Keratinocyte (primary cell): ENCODE measurements at regions not wholly inside any gene's neighbourhood (a gene's known extent, or its start where the extent isn't known, plus 50 kb on each side); places are given as distances from the start of the nearest gene placed in this dataset.

Experiments
- DNase-seq: peaks from one replicate; pipeline ENCODE4 v3.0.0-alpha.2; 2011; ENCODE audit warnings: low read depth, missing footprints, low spot score
- FAIRE-seq: peaks from 2 replicates; lab custom pipeline; 2011; peaks lifted over from hg19 to GRCh38; lab: Jason Lieb, UNC
- H2AFZ ChIP-seq: 2 replicates; pipeline ENCODE4 v1.6.0; 2012; ENCODE audit warnings: low read length, control low read depth, inconsistent platforms; ENCODE audit not compliant: control insufficient read depth
- H3K27ac ChIP-seq: 2 replicates; pipeline ENCODE4 v1.5.1; 2011; ENCODE audit warnings: low read length; ENCODE audit not compliant: control insufficient read depth, insufficient read depth
- H3K27me3 ChIP-seq: 3 replicates; pipeline ENCODE4 v1.6.0; 2011; ENCODE audit warnings: low read length; ENCODE audit not compliant: control insufficient read depth, insufficient read depth; ENCODE audit errors: extremely low read depth
- H3K36me3 ChIP-seq, 2 experiments: 2 replicates in 1 of 2; 3 replicates in 1 of 2; pipeline ENCODE4 v1.5.1; 2011; ENCODE audit warnings: low read length in 2 of 2, mild to moderate bottlenecking in 1 of 2; ENCODE audit not compliant: control insufficient read depth in 2 of 2, insufficient read depth in 2 of 2; ENCODE audit errors: extremely low read depth in 1 of 2
- H3K4me1 ChIP-seq: 3 replicates; pipeline ENCODE4 v1.5.1; 2011; ENCODE audit warnings: low read length; ENCODE audit not compliant: control insufficient read depth, insufficient read depth; ENCODE audit errors: extremely low read depth
- H3K4me2 ChIP-seq: 3 replicates; pipeline ENCODE4 v1.6.0; 2011; ENCODE audit warnings: low read depth, low read length; ENCODE audit not compliant: control insufficient read depth, insufficient read depth; ENCODE audit errors: extremely low read depth
- H3K4me3 ChIP-seq, 3 experiments: fragments of 200-600 bp in 1 of 3; sonication (generic) in 1 of 3; 2 replicates in 2 of 3; 3 replicates in 1 of 3; pipeline ENCODE4 v1.5.1; 2011 to 2016; ENCODE audit warnings: low read length in 3 of 3, mild to moderate bottlenecking in 3 of 3, control low read depth in 2 of 3, inconsistent platforms in 1 of 3, low read depth in 1 of 3, mixed read lengths in 1 of 3, mixed run types in 1 of 3, moderate library complexity in 1 of 3; ENCODE audit not compliant: control insufficient read depth in 2 of 3, insufficient read depth in 2 of 3; ENCODE audit errors: extremely low read depth in 1 of 3
- H3K79me2 ChIP-seq: 2 replicates; pipeline ENCODE4 v1.6.0; 2012; ENCODE audit warnings: low read length; ENCODE audit not compliant: control insufficient read depth, insufficient read depth
- H3K9ac ChIP-seq: 3 replicates; pipeline ENCODE4 v1.6.0; 2011; ENCODE audit warnings: low read length; ENCODE audit not compliant: control insufficient read depth, insufficient read depth; ENCODE audit errors: extremely low read depth
- H3K9me1 ChIP-seq: 3 replicates; pipeline ENCODE4 v1.6.0; 2011; ENCODE audit warnings: low read length; ENCODE audit not compliant: control insufficient read depth, insufficient read depth; ENCODE audit errors: extremely low read depth
- H3K9me3 ChIP-seq: 2 replicates; pipeline ENCODE4 v1.5.1; 2012; ENCODE audit warnings: low read depth, low read length; ENCODE audit not compliant: control insufficient read depth
- H4K20me1 ChIP-seq: 3 replicates; pipeline ENCODE4 v1.6.0; 2011; ENCODE audit warnings: low read length; ENCODE audit not compliant: control insufficient read depth, insufficient read depth; ENCODE audit errors: extremely low read depth
- EZH2 ChIP-seq: IDR thresholded peaks from one replicate; pipeline ENCODE4 v1.6.1; 2012; ENCODE audit warnings: inconsistent platforms, mild to moderate bottlenecking, low read length, moderate library complexity
- dilution Hi-C: fragments of 300-500 bp; cut with MboI; formaldehyde crosslinking; loops from one replicate; pipeline ENCODE4 v1.7.0; 2020; ENCODE audit warnings: low sequenced_read_pairs; ENCODE audit not compliant: extremely low pct_ligation_motif_present
- TF ChIP-seq, protein P1 (sequence below), 3 experiments: IDR thresholded peaks in 1 of 3; conservative IDR thresholded peaks in 1 of 3; optimal IDR thresholded peaks in 1 of 3; 2 replicates in 2 of 3; 3 replicates in 1 of 3; pipeline versions ENCODE3 to v1.5.1; 2011; ENCODE audit warnings: low read length in 3 of 3, mild to moderate bottlenecking in 3 of 3, moderate library complexity in 2 of 3, control low read depth in 1 of 3, inconsistent platforms in 1 of 3; ENCODE audit not compliant: insufficient read depth in 2 of 3; ENCODE audit errors: extremely low read depth in 1 of 3

DNA sequence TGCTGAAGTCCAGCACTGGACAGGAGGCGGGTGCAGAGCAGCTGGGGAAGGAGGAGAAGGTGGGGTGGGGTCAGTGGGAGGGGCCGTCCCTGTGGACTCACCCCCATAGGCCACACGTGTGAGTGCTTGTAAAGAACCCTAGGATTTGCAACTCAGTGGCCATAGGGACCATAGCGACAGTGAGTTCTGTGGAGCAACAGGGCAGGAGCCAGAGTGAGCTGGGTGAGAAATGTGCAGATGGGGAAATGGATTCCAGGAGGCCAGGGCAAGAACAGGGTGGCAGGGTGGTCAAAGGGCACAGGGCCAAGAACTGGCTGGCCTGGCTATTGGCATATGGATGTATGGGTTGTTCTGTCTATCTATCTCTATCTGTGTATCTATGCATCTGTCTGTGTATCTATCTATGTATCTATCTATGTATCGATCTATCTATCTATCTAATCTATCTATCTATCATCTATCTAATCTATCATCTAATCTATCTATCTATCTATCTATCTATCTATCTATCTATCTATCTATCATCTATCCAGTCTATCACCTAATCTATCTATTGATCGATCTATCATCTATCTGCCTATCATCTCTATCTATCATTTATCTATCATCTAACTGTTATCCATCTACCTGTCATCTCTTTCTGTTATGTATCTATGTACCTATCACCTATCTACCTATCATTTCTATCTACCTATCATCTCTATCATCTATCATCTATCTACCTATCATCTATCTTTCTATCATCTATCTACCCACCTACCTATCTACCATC is 889.0 kb downstream of the TBC1D22A start:
- no peak overlapping the region for H3K27ac ChIP-seq
- no peaks in the 10 kb centered on the region for H3K27me3 ChIP-seq
- no peak overlapping the region for H3K9ac ChIP-seq
- H3K79me2 ChIP-seq = peaks cover 21% of the 10 kb centered on the region
- H3K4me3 ChIP-seq = no peak overlapping the region
- peaks cover 9% of the 10 kb centered on the region for H3K4me1 ChIP-seq
- FAIRE-seq = no peak
- H2AFZ ChIP-seq = no peak overlapping the region
- H3K9me1 ChIP-seq = no peaks in the 10 kb centered on the region
- peaks cover 4 to 13% of the 10 kb centered on the region in 2 experiments for H3K36me3 ChIP-seq
- H3K9me3 ChIP-seq = peaks cover 3% of the 10 kb centered on the region
- H3K4me2 ChIP-seq = no peak overlapping the region
- TF ChIP-seq, protein P1, sequence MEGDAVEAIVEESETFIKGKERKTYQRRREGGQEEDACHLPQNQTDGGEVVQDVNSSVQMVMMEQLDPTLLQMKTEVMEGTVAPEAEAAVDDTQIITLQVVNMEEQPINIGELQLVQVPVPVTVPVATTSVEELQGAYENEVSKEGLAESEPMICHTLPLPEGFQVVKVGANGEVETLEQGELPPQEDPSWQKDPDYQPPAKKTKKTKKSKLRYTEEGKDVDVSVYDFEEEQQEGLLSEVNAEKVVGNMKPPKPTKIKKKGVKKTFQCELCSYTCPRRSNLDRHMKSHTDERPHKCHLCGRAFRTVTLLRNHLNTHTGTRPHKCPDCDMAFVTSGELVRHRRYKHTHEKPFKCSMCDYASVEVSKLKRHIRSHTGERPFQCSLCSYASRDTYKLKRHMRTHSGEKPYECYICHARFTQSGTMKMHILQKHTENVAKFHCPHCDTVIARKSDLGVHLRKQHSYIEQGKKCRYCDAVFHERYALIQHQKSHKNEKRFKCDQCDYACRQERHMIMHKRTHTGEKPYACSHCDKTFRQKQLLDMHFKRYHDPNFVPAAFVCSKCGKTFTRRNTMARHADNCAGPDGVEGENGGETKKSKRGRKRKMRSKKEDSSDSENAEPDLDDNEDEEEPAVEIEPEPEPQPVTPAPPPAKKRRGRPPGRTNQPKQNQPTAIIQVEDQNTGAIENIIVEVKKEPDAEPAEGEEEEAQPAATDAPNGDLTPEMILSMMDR (optimal IDR thresholded peaks at IDR 0.05 in 1 of 3, IDR thresholded peaks at IDR 0.05 in 1 of 3, conservative IDR thresholded peaks at IDR 0.05 in 1 of 3; ENCODE audit: extremely low read depth in 1 of 3, insufficient read depth in 2 of 3, low read length in 3 of 3) = no peak
- TF ChIP-seq EZH2 = no peak
- no peaks in the 10 kb centered on the region for H4K20me1 ChIP-seq
- no peak for DNase-seq
- dilution Hi-C loops = no loop called here

DNA sequence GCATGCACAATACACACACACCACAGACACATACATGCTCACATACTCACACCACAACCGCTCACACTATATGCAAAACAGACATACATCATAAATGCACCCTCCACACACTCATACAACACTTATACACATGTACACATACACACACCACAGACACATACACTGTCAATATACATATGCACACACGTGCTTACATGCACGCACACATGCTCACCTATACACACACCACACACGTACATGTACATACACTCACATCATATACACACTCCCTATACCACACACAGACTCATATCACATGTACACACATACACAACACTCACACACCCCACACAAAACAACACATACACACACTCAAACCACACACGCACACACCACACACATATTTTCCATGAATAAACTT is 885.3 kb downstream of the TBC1D22A start:
- peaks cover 4 to 11% of the 10 kb centered on the region in 2 experiments for H3K36me3 ChIP-seq
- no peak for TF ChIP-seq EZH2
- TF ChIP-seq, protein P1 (optimal IDR thresholded peaks at IDR 0.05 in 1 of 3, IDR thresholded peaks at IDR 0.05 in 1 of 3, conservative IDR thresholded peaks at IDR 0.05 in 1 of 3; ENCODE audit: extremely low read depth in 1 of 3, insufficient read depth in 2 of 3, low read length in 3 of 3) = no peak
- H4K20me1 ChIP-seq = no peaks in the 10 kb centered on the region
- no peak overlapping the region for H3K4me2 ChIP-seq
- no peaks in the 10 kb centered on the region for H3K4me1 ChIP-seq
- H3K9ac ChIP-seq = no peak overlapping the region
- H3K27me3 ChIP-seq = no peaks in the 10 kb centered on the region
- peaks cover 4% of the 10 kb centered on the region for H3K79me2 ChIP-seq
- H3K9me1 ChIP-seq = no peaks in the 10 kb centered on the region
- H2AFZ ChIP-seq = no peak overlapping the region
- H3K9me3 ChIP-seq = peaks cover 3% of the 10 kb centered on the region
- no peak for FAIRE-seq
- no peak overlapping the region for H3K27ac ChIP-seq
- dilution Hi-C loops = no loop called here
- no peak overlapping the region for H3K4me3 ChIP-seq
- no peak for DNase-seq
